ENCODE measurements at regions not wholly inside any gene's neighbourhood (a gene's known extent, or its start where the extent isn't known, plus 50 kb on each side); places are given as distances from the start of the nearest gene placed in this dataset.
"Not testable (repeated sequence)": the region's sequence is repeated elsewhere in the genome, so short reads cannot be mapped to it uniquely, and the experiment has no call there.

DNA sequence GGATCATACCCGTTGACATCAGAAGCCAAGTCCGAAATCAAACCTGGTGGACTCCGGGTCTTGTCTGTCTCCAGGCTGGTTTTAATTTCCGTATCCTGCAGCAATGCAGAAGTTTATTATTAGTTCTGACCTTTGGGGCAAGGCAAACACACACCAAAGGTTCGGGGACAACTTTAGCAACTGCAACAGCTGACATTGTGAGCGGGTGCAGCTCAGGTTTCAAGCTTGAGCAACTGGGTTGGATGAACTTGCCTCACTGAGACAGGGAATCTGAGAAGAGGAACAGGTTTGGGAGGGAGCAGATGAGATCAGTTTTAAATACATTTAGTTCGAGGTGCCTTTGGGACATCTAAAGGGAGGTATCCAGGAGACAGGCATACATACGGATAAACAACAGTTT lies 110.7 kb downstream of the GNL3L start:
- no peak overlapping the region for H3K9ac ChIP-seq (ENCODE audit: low read depth in 2 of 2, low read length in 2 of 2)
- no peaks in the 10 kb centered on the region for H3K36me3 ChIP-seq
- TF ChIP-seq, protein P1, sequence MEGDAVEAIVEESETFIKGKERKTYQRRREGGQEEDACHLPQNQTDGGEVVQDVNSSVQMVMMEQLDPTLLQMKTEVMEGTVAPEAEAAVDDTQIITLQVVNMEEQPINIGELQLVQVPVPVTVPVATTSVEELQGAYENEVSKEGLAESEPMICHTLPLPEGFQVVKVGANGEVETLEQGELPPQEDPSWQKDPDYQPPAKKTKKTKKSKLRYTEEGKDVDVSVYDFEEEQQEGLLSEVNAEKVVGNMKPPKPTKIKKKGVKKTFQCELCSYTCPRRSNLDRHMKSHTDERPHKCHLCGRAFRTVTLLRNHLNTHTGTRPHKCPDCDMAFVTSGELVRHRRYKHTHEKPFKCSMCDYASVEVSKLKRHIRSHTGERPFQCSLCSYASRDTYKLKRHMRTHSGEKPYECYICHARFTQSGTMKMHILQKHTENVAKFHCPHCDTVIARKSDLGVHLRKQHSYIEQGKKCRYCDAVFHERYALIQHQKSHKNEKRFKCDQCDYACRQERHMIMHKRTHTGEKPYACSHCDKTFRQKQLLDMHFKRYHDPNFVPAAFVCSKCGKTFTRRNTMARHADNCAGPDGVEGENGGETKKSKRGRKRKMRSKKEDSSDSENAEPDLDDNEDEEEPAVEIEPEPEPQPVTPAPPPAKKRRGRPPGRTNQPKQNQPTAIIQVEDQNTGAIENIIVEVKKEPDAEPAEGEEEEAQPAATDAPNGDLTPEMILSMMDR (IDR thresholded peaks at IDR 0.05), result no peak
- H3K4me1 ChIP-seq, result no peaks in the 10 kb centered on the region
- intact Hi-C loops (cut with DNase I), result loop anchor here (10.0 kb wide), 1 partner anchor 164 kb away; the partner anchor contains the start of gene MAGED2
- no peaks in the 10 kb centered on the region for H3K9me3 ChIP-seq
- no peaks in the 10 kb centered on the region for H3K27me3 ChIP-seq
- no peak overlapping the region for H3K4me3 ChIP-seq
- no peak for DNase-seq
- no peak overlapping the region for H3K27ac ChIP-seq

DNA sequence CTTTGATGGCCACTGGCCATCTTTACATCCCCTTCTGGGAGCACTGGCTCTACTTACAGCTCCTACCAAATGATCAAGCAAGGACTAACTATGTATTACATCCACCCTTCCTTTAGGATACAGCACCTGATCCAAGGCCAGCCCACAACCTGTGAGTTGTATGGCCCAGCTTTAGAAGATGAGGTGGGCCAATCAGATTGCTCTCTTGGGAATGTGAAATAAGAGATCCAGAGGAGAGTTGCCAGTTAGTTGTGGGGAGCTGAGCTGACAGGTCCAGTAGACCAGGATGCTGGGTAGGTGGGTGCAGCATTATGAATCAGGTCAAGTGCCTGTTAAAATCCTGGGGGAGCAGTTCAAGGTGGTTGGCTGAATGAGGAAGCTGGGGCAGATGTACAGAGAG lies 111.5 kb downstream of the GNL3L start:
- H3K9me3 ChIP-seq, result no peaks in the 10 kb centered on the region
- H3K4me3 ChIP-seq, result no peak overlapping the region
- TF ChIP-seq, protein P1 (IDR thresholded peaks at IDR 0.05), result no peak
- intact Hi-C loops (cut with DNase I), result loop anchor here (10.0 kb wide), 1 partner anchor 163 kb away; the partner anchor contains the start of gene MAGED2
- H3K36me3 ChIP-seq, result no peaks in the 10 kb centered on the region
- H3K9ac ChIP-seq (ENCODE audit: low read depth in 2 of 2, low read length in 2 of 2), result no peak overlapping the region
- no peak overlapping the region for H3K27ac ChIP-seq
- no peaks in the 10 kb centered on the region for H3K4me1 ChIP-seq
- H3K27me3 ChIP-seq, result no peaks in the 10 kb centered on the region
- DNase-seq, result no peak

DNA sequence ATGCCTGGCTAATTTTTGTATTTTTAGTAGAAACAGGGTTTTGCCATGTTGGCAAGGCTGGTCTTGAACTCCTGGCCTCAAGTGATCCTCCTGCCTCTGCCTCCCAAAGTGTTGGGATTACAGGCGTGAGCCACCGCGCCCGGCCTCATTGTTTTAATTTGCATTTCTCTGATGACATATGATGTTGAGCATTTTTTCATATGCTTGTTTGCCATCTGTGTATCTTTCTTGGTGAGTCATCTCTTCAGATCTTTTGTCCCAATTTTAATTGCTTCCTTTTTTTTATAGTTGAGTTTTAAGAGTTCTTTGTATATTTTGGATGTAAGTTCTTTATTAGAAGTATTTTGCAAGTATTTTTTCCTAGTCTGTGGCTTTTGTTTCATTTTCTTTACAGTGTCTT lies 117.6 kb downstream of the GNL3L start:
- intact Hi-C loops (cut with DNase I), result loop anchor here (10.0 kb wide), 1 partner anchor 157 kb away; the partner anchor contains the start of gene MAGED2
- not testable (repeated sequence) for H3K27ac ChIP-seq; H3K4me3 ChIP-seq; H3K9me3 ChIP-seq; H3K4me1 ChIP-seq; H3K9ac ChIP-seq (ENCODE audit: low read depth in 2 of 2, low read length in 2 of 2); H3K27me3 ChIP-seq; H3K36me3 ChIP-seq; DNase-seq

DNA sequence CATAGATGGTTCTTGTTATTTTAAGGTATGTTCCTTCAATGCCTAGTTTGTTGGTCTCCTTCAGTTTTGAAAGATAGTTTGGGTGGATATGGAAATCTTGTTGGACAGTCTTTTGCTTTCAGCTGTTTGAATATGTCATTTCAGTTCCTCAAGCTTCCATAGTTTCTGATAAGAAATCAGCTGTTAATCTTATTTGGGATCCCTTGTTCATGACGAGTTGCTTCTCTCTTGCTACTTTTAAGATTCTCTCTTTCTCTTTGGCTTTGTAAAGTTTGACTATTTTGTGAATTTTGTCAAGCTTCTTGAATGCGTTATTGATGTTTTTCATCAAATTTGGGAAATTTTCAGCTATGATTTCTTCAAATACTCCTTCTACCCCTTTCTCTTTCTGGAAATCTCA lies 129.5 kb downstream of the GNL3L start:
- no peak overlapping the region for H3K27ac ChIP-seq
- no peaks in the 10 kb centered on the region for H3K27me3 ChIP-seq
- no peak for DNase-seq
- H3K9ac ChIP-seq (ENCODE audit: low read depth in 2 of 2, low read length in 2 of 2), result no peak overlapping the region
- no peaks in the 10 kb centered on the region for H3K9me3 ChIP-seq
- H3K36me3 ChIP-seq, result no peaks in the 10 kb centered on the region
- H3K4me3 ChIP-seq, result no peak overlapping the region
- TF ChIP-seq, protein P1 (IDR thresholded peaks at IDR 0.05), result no peak
- no peaks in the 10 kb centered on the region for H3K4me1 ChIP-seq
- intact Hi-C loops (cut with DNase I), result no loop called here

DNA sequence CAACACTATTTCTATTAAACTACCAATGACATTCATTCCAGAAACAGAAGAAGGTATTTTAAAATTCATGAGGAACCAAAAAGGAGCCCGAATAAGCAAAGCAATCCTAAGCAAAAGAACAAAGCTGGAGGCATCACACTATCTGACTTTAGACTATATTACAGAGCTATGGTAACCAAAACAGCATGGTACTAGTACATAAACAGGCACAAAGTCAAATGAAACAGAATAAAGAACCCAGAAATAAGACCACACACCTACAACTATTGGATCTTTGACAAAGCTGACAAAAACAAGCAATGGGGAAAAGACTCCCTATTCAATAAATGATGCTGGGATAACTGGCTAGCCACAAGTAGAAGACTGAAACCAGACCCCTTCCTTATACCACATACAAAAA lies 122.3 kb downstream of the ITIH6 start:
- no peaks in the 10 kb centered on the region for H3K27me3 ChIP-seq
- no peak for DNase-seq
- TF ChIP-seq, protein P1 (IDR thresholded peaks at IDR 0.05), result no peak
- no peaks in the 10 kb centered on the region for H3K36me3 ChIP-seq
- intact Hi-C loops (cut with DNase I), result no loop called here
- H3K4me1 ChIP-seq, result no peaks in the 10 kb centered on the region
- no peak overlapping the region for H3K4me3 ChIP-seq
- no peaks in the 10 kb centered on the region for H3K9me3 ChIP-seq
- no peak overlapping the region for H3K9ac ChIP-seq (ENCODE audit: low read depth in 2 of 2, low read length in 2 of 2)
- no peak overlapping the region for H3K27ac ChIP-seq

DNA sequence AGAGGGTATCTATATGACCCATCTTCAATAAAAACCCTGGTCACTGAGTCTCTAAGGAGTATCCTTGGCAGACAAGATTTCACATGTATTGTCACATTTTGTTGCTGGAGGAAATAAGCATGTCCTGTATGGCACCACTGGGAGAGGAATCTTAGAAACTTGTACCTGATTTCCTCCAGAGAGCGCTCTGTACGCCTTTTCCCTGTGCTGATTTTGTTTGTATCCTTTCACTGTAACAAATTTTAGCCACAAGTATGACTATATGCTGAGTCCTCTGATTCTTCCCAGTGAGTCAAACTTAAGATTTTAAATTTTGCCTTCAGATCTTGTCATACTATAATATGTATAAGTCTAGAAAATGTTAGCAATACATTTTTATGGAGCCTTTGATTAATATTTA lies 102.8 kb downstream of the ITIH6 start:
- Histone ChIP-seq H3K36me3 (no peaks in the 10 kb centered on the region), H3K9me3 (no peaks in the 10 kb centered on the region), H3K27ac (no peak overlapping the region), H3K4me1 (no peaks in the 10 kb centered on the region), H3K4me3 (no peak overlapping the region), H3K27me3 (no peaks in the 10 kb centered on the region), H3K9ac (ENCODE audit: low read depth in 2 of 2, low read length in 2 of 2) (no peak overlapping the region)
- TF ChIP-seq, protein P1 (IDR thresholded peaks at IDR 0.05), result no peak
- intact Hi-C loops (cut with DNase I), result no loop called here
- DNase-seq, result no peak
